ENCODE measurements at regions not wholly inside any gene's neighbourhood (a gene's known extent, or its start where the extent isn't known, plus 50 kb on each side); places are given as distances from the start of the nearest gene placed in this dataset.

DNA sequence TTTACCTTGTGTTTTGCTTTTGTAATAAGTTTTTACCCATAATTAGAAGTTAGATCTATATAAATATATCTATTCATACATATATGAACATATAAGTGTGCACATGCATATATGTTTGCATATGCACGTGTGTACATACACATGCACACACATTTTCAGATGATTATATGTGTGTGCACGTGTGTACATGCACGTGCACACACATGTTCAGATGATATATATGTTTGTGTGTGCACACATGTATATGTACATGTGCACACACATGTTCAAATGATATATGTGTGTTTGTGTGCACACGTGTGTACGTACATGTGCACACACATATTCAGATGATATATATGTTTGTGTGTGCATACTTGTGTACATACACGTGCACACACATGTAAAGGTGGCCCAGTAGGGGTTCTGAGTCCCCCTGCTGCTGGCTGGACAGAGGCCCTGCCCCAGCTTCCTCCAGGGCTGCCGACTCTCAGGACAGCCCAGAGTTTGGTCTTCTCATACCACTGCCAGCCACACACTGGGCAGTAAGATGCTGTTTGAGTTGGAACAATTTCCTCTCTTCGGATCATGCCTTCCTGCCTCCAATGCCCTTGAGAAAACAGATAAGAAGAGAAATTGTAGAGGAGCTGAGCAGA, 252.3 kb upstream of the PPP2R2D start:
- TF ChIP-seq, protein P1, sequence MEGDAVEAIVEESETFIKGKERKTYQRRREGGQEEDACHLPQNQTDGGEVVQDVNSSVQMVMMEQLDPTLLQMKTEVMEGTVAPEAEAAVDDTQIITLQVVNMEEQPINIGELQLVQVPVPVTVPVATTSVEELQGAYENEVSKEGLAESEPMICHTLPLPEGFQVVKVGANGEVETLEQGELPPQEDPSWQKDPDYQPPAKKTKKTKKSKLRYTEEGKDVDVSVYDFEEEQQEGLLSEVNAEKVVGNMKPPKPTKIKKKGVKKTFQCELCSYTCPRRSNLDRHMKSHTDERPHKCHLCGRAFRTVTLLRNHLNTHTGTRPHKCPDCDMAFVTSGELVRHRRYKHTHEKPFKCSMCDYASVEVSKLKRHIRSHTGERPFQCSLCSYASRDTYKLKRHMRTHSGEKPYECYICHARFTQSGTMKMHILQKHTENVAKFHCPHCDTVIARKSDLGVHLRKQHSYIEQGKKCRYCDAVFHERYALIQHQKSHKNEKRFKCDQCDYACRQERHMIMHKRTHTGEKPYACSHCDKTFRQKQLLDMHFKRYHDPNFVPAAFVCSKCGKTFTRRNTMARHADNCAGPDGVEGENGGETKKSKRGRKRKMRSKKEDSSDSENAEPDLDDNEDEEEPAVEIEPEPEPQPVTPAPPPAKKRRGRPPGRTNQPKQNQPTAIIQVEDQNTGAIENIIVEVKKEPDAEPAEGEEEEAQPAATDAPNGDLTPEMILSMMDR (IDR thresholded peaks at IDR 0.05) = no peak
- TF ChIP-seq POLR2A (IDR thresholded peaks at IDR 0.05) = no peak

Data from body of pancreas (tissue), 4 donors.